Right cardiac atrium (tissue), 5 donors: ENCODE measurements at regions not wholly inside any gene's neighbourhood (a gene's known extent, or its start where the extent isn't known, plus 50 kb on each side); places are given as distances from the start of the nearest gene placed in this dataset.

Source experiments
- ATAC-seq, 2 donors: fragments of 200-7000 bp; cut with Tn5 transposase; one replicate each; pipeline versions ENCODE4 v1.8.0 to v1.9.1; 2020; ENCODE audit warnings: moderate library complexity in 2 of 2, mild to moderate bottlenecking in 1 of 2
- DNase-seq, 3 donors: peaks; one replicate each; pipeline ENCODE4 v3.0.0-alpha.2; 2020
- H3K27ac ChIP-seq: one replicate; pipeline ENCODE4 v1.5.1; 2013; ENCODE audit warnings: mild to moderate bottlenecking, low read length, control low read depth, moderate library complexity
- H3K27me3 ChIP-seq: one replicate; pipeline ENCODE4 v1.6.1; 2013; ENCODE audit not compliant: control insufficient read depth, insufficient read depth
- H3K4me1 ChIP-seq: one replicate; pipeline ENCODE4 v1.6.1; 2013; ENCODE audit warnings: low read length; ENCODE audit not compliant: control insufficient read depth, insufficient read depth
- H3K4me3 ChIP-seq: one replicate; pipeline ENCODE4 v1.5.1; 2013; ENCODE audit warnings: low read length, control low read depth
- H3K9me3 ChIP-seq: one replicate; pipeline ENCODE4 v1.6.1; 2013; ENCODE audit warnings: low read length; ENCODE audit not compliant: control insufficient read depth
- WGBS: extraction: QIAGEN DNeasy Blood & Tissue Kit; methylation state at CpG from one replicate; pipeline ENCODE4 v1.1.7; 2013; 5-methylcytosine and 5-hydroxymethylcytosine counted together
- intact Hi-C, 4 donors: fragments of 100-400 bp; cut with DNase I; formaldehyde crosslinking; loops; one replicate each; pipeline versions ENCODE4 v1.11.0 to v1.14.0; 2022 to 2023
- donor health status: healthy with polysubstance abuse.
- donor health status: DM: no; HTN: yes; CAD: no.
- donor health status: DM: no; HTN: no; CAD: no.
- donor health status: DM: no; HTN: yes; CAD: no; lungs with severe emphysema.
- donor health status: DM: yes; HTN: yes; CAD: no.

- intact Hi-C loops, result no loop called here
- ATAC-seq (no peak), DNase-seq (no peak)
- 59% methylated on average over 4 of the region's 4 CpGs for WGBS
- Histone ChIP-seq H3K9me3 (no peaks in the 10 kb centered on the region), H3K4me1 (no peaks in the 10 kb centered on the region), H3K4me3 (no peak overlapping the region), H3K27me3 (no peaks in the 10 kb centered on the region), H3K27ac (no peak overlapping the region)
These were observed 54.7 kb downstream of the IRX3 start for GRCh38 chr16:54231919-54232318.

GRCh38 chr16:54231336-54231735 lies 55.3 kb downstream of the IRX3 start:
- Histone ChIP-seq H3K4me1 (no peaks in the 10 kb centered on the region), H3K27ac (no peak overlapping the region), H3K9me3 (no peaks in the 10 kb centered on the region), H3K27me3 (no peaks in the 10 kb centered on the region), H3K4me3 (no peak overlapping the region)
- 56% methylated on average over 1 of the region's 1 CpG for WGBS
- DNase-seq (no peak), ATAC-seq (no peak)
- intact Hi-C loops, result no loop called here

DNA sequence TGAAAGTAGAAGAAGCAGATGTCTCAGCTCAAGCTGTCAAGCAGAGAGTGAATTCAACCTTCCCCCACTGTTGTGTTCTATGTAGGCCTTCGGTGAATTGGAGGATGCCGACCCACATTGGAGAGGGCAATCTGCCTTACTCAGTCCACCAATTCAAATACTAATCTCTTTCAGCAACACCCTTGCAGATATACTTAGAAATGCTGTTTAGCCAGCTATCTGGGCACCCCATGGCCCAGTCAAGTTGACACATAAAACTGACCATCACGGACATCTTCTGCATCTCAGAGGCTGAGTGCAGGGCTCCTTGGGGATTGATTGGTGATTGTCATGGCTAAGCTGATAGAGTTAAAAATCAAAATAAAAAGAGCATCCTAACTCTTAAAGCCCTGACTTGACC lies 58.3 kb downstream of the IRX3 start:
- 89% methylated on average over 3 of the region's 3 CpGs for WGBS
- H3K27me3 ChIP-seq, result no peaks in the 10 kb centered on the region
- no peaks in the 10 kb centered on the region for H3K9me3 ChIP-seq
- H3K27ac ChIP-seq, result no peak overlapping the region
- DNase-seq, result no peak
- intact Hi-C loops, result no loop called here
- no peak overlapping the region for H3K4me3 ChIP-seq
- no peak for ATAC-seq
- H3K4me1 ChIP-seq, result no peaks in the 10 kb centered on the region

DNA sequence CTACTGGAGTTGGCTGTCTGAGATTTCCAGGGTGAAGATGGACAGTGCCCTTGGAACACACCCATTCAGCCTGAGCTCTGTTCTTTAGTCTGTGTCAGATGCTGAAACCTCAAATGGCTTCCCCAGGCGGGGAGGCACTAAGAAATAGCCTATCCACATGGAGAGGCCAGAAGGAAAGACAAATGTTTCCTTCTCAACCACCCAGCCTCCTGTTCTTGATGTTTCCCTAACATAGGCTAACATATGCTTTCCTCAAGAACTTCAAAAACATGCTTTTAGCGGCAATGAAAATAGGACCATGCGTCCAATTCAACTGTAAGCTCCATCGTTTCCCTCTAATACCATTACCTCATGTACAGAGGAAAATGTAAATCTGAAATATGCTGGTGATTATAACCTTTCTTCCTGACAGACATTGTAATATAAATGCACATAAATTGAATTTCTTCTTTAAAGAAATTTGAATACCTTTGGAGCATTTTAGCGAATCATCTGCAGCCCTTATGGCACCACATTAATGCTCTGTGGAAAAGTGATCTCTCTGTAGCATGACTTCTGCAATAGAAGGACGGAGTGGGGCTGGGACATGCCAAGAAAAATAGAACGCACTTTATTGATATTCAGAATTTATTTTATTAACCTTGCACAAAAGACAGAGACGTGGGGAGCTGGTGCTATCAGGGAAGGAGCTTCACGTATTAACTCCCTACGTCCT lies 60.1 kb downstream of the IRX3 start:
- no peaks in the 10 kb centered on the region for H3K27me3 ChIP-seq
- DNase-seq, result no peak
- H3K4me3 ChIP-seq, result no peak overlapping the region
- H3K9me3 ChIP-seq, result no peaks in the 10 kb centered on the region
- intact Hi-C loops, result no loop called here
- WGBS, result 84% methylated on average over 10 of the region's 10 CpGs
- no peak overlapping the region for H3K27ac ChIP-seq
- ATAC-seq, result no peak
- no peaks in the 10 kb centered on the region for H3K4me1 ChIP-seq

DNA sequence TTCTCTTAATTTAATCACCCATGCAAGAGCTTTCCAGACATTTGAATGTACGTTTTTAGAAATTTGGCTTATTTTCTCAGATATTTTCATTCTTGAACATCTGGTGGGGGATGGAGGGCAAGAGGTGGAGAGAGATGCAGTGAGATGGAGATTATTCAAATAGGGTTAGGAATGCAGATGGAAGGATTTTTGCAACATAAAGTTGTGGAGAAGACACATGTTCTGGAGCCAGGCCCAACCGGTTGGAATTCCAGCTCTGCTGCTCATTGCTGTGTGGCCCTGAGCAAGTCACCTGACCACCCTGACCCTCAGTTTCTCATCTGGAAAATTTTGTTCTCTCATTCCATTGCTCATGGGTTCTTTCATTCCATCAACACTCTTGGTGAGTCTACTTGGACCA lies 66.9 kb downstream of the IRX3 start:
- no peaks in the 10 kb centered on the region for H3K27me3 ChIP-seq
- no peak for ATAC-seq
- intact Hi-C loops, result no loop called here
- no peak overlapping the region for H3K4me3 ChIP-seq
- DNase-seq, result no peak
- no peak overlapping the region for H3K27ac ChIP-seq
- H3K9me3 ChIP-seq, result no peaks in the 10 kb centered on the region
- H3K4me1 ChIP-seq, result no peaks in the 10 kb centered on the region
- 73% methylated on average over 2 of the region's 2 CpGs for WGBS

GRCh38 chr16:54216688-54217087 lies 69.9 kb downstream of the IRX3 start:
- intact Hi-C loops, result no loop called here
- DNase-seq, result peak in 2 of 3 donors; percentile 71 to 77
- H3K9me3 ChIP-seq, result no peaks in the 10 kb centered on the region
- peak; percentile 50 to 72 for ATAC-seq
- H3K4me1 ChIP-seq, result no peaks in the 10 kb centered on the region
- H3K27me3 ChIP-seq, result no peaks in the 10 kb centered on the region
- H3K27ac ChIP-seq, result no peak overlapping the region
- 49% methylated on average over 4 of the region's 4 CpGs for WGBS
- no peak overlapping the region for H3K4me3 ChIP-seq

GRCh38 chr16:54216268-54216667 lies 70.3 kb downstream of the IRX3 start:
- intact Hi-C loops, result no loop called here
- WGBS, result 34% methylated on average over 9 of the region's 9 CpGs
- Histone ChIP-seq H3K27ac (no peak overlapping the region), H3K9me3 (no peaks in the 10 kb centered on the region), H3K27me3 (no peaks in the 10 kb centered on the region), H3K4me3 (no peak overlapping the region), H3K4me1 (no peaks in the 10 kb centered on the region)
- DNase-seq, result peak; percentile 66 to 82 (median 69)
- peak; percentile 80 to 84 for ATAC-seq

GRCh38 chr16:54215471-54215870 lies 71.1 kb downstream of the IRX3 start:
- Histone ChIP-seq H3K4me1 (no peaks in the 10 kb centered on the region), H3K4me3 (no peak overlapping the region), H3K27ac (no peak overlapping the region), H3K27me3 (no peaks in the 10 kb centered on the region), H3K9me3 (no peaks in the 10 kb centered on the region)
- DNase-seq, result no peak
- WGBS, result 85% methylated on average over 4 of the region's 4 CpGs
- no peak for ATAC-seq
- intact Hi-C loops, result no loop called here

DNA sequence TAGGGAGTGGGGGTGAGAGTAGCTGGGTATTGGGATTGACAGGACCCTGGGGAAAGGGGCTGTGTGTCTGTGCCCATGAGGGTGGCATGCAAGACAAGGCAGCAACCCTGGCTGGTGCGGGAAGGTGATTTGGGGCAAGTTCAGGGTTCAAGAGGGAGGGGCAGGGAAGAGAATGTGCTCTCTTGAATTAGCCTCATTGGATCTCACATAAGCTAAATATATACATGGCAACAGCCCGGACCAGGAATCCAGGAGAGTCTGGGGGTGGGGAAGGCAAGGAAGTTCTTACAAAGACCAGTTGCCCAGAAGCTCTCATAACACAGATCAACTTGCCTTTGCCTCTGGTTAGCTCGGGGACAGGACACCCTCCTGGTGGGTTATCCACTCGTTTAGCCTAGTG lies 73.3 kb downstream of the IRX3 start:
- no peak for DNase-seq
- intact Hi-C loops, result no loop called here
- Histone ChIP-seq H3K27ac (no peak overlapping the region), H3K4me1 (no peaks in the 10 kb centered on the region), H3K27me3 (no peaks in the 10 kb centered on the region), H3K4me3 (no peak overlapping the region), H3K9me3 (no peaks in the 10 kb centered on the region)
- WGBS, result 62% methylated on average over 4 of the region's 4 CpGs
- no peak for ATAC-seq

DNA sequence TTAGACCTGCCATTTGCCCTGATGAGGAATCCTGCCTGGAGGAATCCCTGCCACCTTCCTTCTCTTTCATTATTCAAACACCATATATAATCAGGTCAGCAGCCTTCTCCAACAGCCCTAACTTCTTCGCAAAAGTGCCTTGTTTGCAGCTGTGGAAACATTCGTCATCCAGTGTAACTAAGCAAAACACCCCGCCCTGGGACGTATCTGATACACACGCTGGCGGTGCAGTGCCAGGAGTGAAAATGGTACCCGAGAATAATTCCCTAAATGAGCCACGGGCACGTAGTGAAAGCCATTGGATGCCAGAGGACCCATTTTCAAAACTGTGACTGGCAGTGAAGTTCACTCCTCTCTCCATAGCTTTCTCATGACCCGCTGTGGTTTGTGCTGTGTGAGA lies 73.7 kb downstream of the IRX3 start:
- intact Hi-C loops, result no loop called here

DNA sequence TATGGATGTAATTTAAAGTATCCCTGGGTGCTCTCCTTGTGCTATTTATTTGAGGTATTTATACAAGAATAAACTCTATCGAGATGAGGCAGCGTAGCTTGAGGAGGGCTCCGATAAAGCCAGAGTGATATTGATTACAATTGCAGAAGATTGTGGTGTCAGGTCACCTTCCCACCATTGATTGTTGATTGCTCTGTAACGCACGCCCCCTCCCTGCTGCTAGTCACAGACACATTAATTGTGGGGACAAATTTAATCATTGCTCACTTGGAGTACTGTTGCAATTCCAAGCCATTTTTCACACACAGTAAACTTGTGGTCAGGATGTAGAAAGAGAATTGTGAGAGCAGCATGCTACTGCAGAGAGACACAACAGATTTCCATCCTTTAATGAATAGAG lies 75.4 kb downstream of the IRX3 start:
- intact Hi-C loops, result no loop called here
- H3K9me3 ChIP-seq, result no peaks in the 10 kb centered on the region
- no peaks in the 10 kb centered on the region for H3K4me1 ChIP-seq
- no peak for ATAC-seq
- 62% methylated on average over 5 of the region's 5 CpGs for WGBS
- no peaks in the 10 kb centered on the region for H3K27me3 ChIP-seq
- no peak overlapping the region for H3K27ac ChIP-seq
- no peak overlapping the region for H3K4me3 ChIP-seq
- no peak for DNase-seq

More for the DNA sequence above, 73.7 kb downstream of the IRX3 start:
- 74% methylated on average over 10 of the region's 10 CpGs for WGBS
- ATAC-seq (no peak), DNase-seq (no peak)
- Histone ChIP-seq H3K4me3 (no peak overlapping the region), H3K4me1 (no peaks in the 10 kb centered on the region), H3K27me3 (no peaks in the 10 kb centered on the region), H3K9me3 (no peaks in the 10 kb centered on the region), H3K27ac (no peak overlapping the region)
